Fibroblast of lung (primary cell): ENCODE measurements at regions not wholly inside any gene's neighbourhood (a gene's known extent, or its start where the extent isn't known, plus 50 kb on each side); places are given as distances from the start of the nearest gene placed in this dataset.

Experiments used
- CTCF ChIP-seq, 2 donors: IDR thresholded peaks in 1 of 2; conservative IDR thresholded peaks in 1 of 2; 1 replicate in 1 of 2; 2 replicates in 1 of 2; pipeline ENCODE4 v1.5.1; 2011 to 2012; ENCODE audit warnings: low read length in 2 of 2, control low read depth in 1 of 2, inconsistent platforms in 1 of 2, low read depth in 1 of 2, mild to moderate bottlenecking in 1 of 2
- EZH2 ChIP-seq: IDR thresholded peaks from 2 replicates; pipeline ENCODE4 v1.5.1; 2012; ENCODE audit warnings: low read length, control low read depth, mild to moderate bottlenecking; ENCODE audit errors: missing control alignments

DNA sequence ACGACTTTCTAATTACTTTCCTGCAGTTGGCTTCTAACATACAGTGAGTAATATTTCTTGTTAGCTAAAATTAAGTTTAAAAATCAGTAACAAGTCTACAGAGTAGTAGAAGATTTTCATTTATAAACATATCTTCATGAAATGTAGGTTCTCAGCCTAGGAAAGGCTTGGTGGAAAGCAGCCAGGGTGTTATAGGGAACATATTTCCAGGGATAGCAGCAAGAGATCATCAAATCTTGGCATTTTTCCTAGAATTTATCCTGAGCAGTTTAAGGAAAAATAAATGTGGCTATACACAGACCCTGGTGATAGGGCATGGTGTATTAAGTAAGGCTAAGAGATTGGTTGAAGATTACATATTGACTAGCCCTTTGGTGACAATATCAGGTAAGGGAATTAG, 203.5 kb upstream of the NEGR1 start:
- TF ChIP-seq CTCF (conservative IDR thresholded peaks at IDR 0.05 in 1 of 2, IDR thresholded peaks at IDR 0.05 in 1 of 2; ENCODE audit: low read depth in 1 of 2, low read length in 2 of 2) (no peak), EZH2 (no peak)
